Body of pancreas (tissue), 4 donors: ENCODE measurements at regions not wholly inside any gene's neighbourhood (a gene's known extent, or its start where the extent isn't known, plus 50 kb on each side); places are given as distances from the start of the nearest gene placed in this dataset.

Experiments used
- POLR2A ChIP-seq, 3 donors: fragments of 450-650 bp; IDR thresholded peaks; one replicate each; pipeline ENCODE4 v1.6.1; 2016; ENCODE audit warnings: antibody characterized with exemption in 3 of 3, mild to moderate bottlenecking in 2 of 3
- TF ChIP-seq, protein P1 (sequence below), 7 experiments: fragments of 450-650 bp in 4 of 7; fragments of 200-600 bp in 3 of 7; sonication (generic) in 3 of 7; IDR thresholded peaks; one replicate each; pipeline ENCODE4 v1.5.1; 2016 to 2019; ENCODE audit warnings: antibody characterized with exemption in 7 of 7

DNA sequence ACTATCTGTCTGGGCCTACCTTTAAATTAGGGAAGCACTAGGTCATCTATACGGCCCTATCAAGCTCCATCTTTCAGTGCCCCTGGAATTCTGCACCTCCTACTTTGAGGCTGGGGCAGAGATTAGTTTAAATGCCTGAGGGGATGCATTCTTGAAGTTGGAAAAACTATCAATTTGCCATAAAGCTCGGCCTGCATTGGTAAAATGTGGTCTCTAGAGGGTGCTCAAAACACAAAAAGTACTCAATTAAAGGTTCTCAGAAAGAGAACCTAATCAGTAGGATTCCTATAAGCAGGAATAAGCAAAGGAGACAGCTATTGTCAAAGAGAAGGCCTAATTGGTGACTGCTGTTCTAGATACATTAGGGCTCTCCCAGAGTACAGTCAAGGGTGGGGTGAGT lies 111.7 kb downstream of the AMER1 start:
- TF ChIP-seq, protein P1, sequence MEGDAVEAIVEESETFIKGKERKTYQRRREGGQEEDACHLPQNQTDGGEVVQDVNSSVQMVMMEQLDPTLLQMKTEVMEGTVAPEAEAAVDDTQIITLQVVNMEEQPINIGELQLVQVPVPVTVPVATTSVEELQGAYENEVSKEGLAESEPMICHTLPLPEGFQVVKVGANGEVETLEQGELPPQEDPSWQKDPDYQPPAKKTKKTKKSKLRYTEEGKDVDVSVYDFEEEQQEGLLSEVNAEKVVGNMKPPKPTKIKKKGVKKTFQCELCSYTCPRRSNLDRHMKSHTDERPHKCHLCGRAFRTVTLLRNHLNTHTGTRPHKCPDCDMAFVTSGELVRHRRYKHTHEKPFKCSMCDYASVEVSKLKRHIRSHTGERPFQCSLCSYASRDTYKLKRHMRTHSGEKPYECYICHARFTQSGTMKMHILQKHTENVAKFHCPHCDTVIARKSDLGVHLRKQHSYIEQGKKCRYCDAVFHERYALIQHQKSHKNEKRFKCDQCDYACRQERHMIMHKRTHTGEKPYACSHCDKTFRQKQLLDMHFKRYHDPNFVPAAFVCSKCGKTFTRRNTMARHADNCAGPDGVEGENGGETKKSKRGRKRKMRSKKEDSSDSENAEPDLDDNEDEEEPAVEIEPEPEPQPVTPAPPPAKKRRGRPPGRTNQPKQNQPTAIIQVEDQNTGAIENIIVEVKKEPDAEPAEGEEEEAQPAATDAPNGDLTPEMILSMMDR (IDR thresholded peaks at IDR 0.05) = peak in 5 of 7 experiments; percentile 18 to 51 (median 32)
- TF ChIP-seq POLR2A (IDR thresholded peaks at IDR 0.05) = no peak
